HG02884 (cell line): ENCODE measurements at regions not wholly inside any gene's neighbourhood (a gene's known extent, or its start where the extent isn't known, plus 50 kb on each side); places are given as distances from the start of the nearest gene placed in this dataset.
"Not testable (repeated sequence)": the region's sequence is repeated elsewhere in the genome, so short reads cannot be mapped to it uniquely, and the experiment has no call there.

ENCODE experiments used
- ATAC-seq: cut with Tn5 transposase; IDR thresholded peaks from one replicate; pipeline ENCODE4 v1.9.1; 2021; ENCODE audit warnings: mild to moderate bottlenecking, moderate library complexity; ENCODE audit not compliant: unreplicated experiment

GRCh38 chr3:168660879-168661657 is 565.3 kb upstream of the GOLIM4 start:
- ATAC-seq, result not testable (repeated sequence)

- no peak for ATAC-seq
Measured at GRCh38 chr3:168659015-168659414, 563.3 kb upstream of the GOLIM4 start.

GRCh38 chr3:168655611-168656010 is 559.9 kb upstream of the GOLIM4 start:
- no peak for ATAC-seq

GRCh38 chr3:168654700-168655099 is 559.0 kb upstream of the GOLIM4 start:
- no peak for ATAC-seq

- ATAC-seq, result no peak
Measured at GRCh38 chr3:168653255-168653654, 557.5 kb upstream of the GOLIM4 start.

- no peak for ATAC-seq
Measured at GRCh38 chr3:168648321-168648720, 552.6 kb upstream of the GOLIM4 start.

GRCh38 chr3:168647582-168647981 is 551.9 kb upstream of the GOLIM4 start:
- ATAC-seq, result no peak

GRCh38 chr3:168645180-168645579 is 549.5 kb upstream of the GOLIM4 start:
- no peak for ATAC-seq

- ATAC-seq, result no peak
Measured at GRCh38 chr3:168628549-168628948, 532.8 kb upstream of the GOLIM4 start.

- no peak for ATAC-seq
Measured at GRCh38 chr3:168625477-168625876, 529.8 kb upstream of the GOLIM4 start.

GRCh38 chr3:168624892-168625448 is 529.2 kb upstream of the GOLIM4 start:
- ATAC-seq, result no peak

GRCh38 chr3:168624195-168624594 is 528.5 kb upstream of the GOLIM4 start:
- ATAC-seq, result no peak

- ATAC-seq, result no peak
Measured at GRCh38 chr3:168622795-168623194, 527.1 kb upstream of the GOLIM4 start.

- peak; percentile 70 for ATAC-seq
Measured at GRCh38 chr3:168620854-168621253, 525.1 kb upstream of the GOLIM4 start.

- no peak for ATAC-seq
Measured at GRCh38 chr3:168618827-168619470, 523.2 kb upstream of the GOLIM4 start.

- no peak for ATAC-seq
Measured at GRCh38 chr3:168617658-168618057, 521.9 kb upstream of the GOLIM4 start.

GRCh38 chr3:168616915-168617314 is 521.2 kb upstream of the GOLIM4 start:
- no peak for ATAC-seq

- no peak for ATAC-seq
Measured at GRCh38 chr3:168615493-168616020, 519.8 kb upstream of the GOLIM4 start.

- ATAC-seq, result no peak
Measured at GRCh38 chr3:168613151-168613550, 517.4 kb upstream of the GOLIM4 start.

GRCh38 chr3:168612671-168613070 is 516.9 kb upstream of the GOLIM4 start:
- no peak for ATAC-seq

GRCh38 chr3:168611826-168612225 is 516.1 kb upstream of the GOLIM4 start:
- ATAC-seq, result no peak

- no peak for ATAC-seq
Measured at GRCh38 chr3:168608926-168609325, 513.2 kb upstream of the GOLIM4 start.
